22Rv1 (cell line): ENCODE measurements at regions not wholly inside any gene's neighbourhood (a gene's known extent, or its start where the extent isn't known, plus 50 kb on each side); places are given as distances from the start of the nearest gene placed in this dataset.

Experiments used
- H3K27ac ChIP-seq: fragments of 450-650 bp; 2 replicates; pipeline ENCODE4 v1.5.1; 2017
- CTCF ChIP-seq: fragments of 450-650 bp; IDR thresholded peaks from 2 replicates; pipeline ENCODE4 v1.5.1; 2017; ENCODE audit warnings: mild to moderate bottlenecking
- ZFX ChIP-seq: fragments of 450-650 bp; IDR thresholded peaks from 2 replicates; pipeline ENCODE4 v1.6.1; 2017; ENCODE audit warnings: antibody characterized with exemption, borderline replicate concordance

GRCh38 chr6:105977934-105978504 is 108.1 kb upstream of the PRDM1 start:
- H3K27ac ChIP-seq = no peak overlapping the region
- no peak for TF ChIP-seq ZFX
- TF ChIP-seq CTCF = no peak

GRCh38 chr6:105974986-105975385 is 111.2 kb upstream of the PRDM1 start:
- TF ChIP-seq CTCF (no peak), ZFX (no peak)
- no peak overlapping the region for H3K27ac ChIP-seq

GRCh38 chr6:105972440-105972839 is 113.7 kb upstream of the PRDM1 start:
- no peak overlapping the region for H3K27ac ChIP-seq
- TF ChIP-seq ZFX (no peak), CTCF (no peak)

GRCh38 chr6:105968603-105969333 is 117.4 kb upstream of the PRDM1 start:
- TF ChIP-seq CTCF (no peak), ZFX (no peak)

GRCh38 chr6:105967917-105968602 is 118.1 kb upstream of the PRDM1 start:
- no peak overlapping the region for H3K27ac ChIP-seq
- no peak for TF ChIP-seq ZFX
- no peak for TF ChIP-seq CTCF

More at GRCh38 chr6:105968603-105969333, 117.4 kb upstream of the PRDM1 start:
- H3K27ac ChIP-seq = no peak overlapping the region

GRCh38 chr6:105966481-105966880 is 119.7 kb upstream of the PRDM1 start:
- no peak for TF ChIP-seq CTCF
- no peak overlapping the region for H3K27ac ChIP-seq
